GM19043 (cell line): ENCODE measurements at regions not wholly inside any gene's neighbourhood (a gene's known extent, or its start where the extent isn't known, plus 50 kb on each side); places are given as distances from the start of the nearest gene placed in this dataset.
"Not testable (repeated sequence)": the region's sequence is repeated elsewhere in the genome, so short reads cannot be mapped to it uniquely, and the experiment has no call there.

Experiments used
- ATAC-seq: cut with Tn5 transposase; IDR thresholded peaks from one replicate; pipeline ENCODE4 v1.9.1; 2021; ENCODE audit warnings: low read depth; ENCODE audit not compliant: unreplicated experiment

DNA sequence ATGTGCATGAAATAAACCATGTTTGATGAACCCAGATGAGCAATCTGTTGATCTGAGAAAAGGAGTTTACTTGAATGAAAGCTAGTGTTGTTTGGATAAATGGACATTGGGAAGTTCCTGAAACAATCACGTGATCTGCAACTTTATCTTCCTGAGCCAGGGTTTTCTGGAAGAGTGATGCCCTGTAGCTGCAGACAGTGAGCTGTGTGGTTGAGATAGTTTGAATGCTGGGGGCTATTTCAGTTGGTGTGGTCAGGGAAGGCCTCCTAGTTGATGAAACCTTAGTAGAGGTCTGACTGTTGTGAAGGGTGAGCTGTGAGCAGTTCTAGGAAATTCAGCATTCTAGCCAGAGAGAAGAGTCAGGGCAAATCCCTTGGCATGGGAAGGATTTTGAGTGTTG lies 643.7 kb downstream of the UTRN start:
- ATAC-seq, result no peak

DNA sequence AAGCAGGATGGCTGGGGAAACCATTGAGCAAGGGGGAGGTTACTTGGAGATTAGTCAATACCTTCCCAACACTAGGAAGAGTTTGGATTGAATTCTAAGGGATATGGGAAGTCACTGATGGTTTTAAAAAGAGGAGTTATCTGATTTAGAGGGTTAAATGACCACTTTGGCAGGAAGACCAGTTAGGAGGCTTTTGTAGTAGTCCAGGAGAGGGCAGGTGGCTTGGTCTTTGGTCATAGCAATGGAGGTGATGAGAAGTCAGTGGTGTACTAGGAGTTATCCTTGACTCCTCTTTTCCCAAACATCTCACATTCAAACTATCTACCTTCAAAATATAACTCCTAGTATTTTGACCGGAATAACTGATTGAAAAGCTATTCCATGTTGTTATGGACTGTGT lies 644.1 kb downstream of the UTRN start:
- no peak for ATAC-seq

DNA sequence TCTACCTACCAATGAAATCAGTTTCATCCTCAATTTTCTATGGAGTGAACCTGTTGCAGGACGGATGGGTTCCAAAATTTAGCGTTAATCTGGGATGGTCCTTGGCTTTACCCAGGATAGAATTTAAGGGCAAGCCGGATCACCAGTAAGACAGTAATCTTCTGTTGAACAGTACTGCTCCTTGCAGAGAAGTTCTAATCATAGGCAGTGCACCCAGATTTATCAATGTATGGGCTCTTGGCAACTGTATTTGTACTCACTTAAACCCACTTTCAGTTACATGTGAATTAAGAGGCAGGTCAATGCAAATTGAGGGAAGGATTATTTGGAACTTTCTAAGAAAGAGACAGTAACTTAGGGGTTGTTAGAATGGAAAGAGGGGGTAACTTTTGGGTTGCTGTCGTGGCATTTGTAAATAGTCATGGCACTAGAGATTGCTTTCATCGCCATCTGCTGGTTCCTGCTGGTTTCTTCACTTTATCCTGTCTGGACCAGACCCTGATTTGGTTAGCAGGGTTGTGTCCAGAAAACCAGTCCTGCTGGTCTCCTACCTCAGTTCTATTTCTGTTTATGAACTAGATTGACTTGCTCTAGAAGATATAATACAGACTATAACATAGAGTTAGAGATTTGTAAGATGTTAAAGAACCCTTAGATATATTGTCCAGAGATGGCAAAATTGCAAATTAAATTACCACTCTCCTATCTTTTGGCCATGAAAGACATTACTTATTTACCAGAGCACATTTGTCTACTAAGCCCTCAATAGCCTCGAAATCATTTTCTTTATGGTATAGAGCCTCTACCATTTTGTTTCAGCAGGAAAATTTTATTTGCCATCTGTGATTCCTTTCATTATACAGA lies 646.3 kb downstream of the UTRN start:
- ATAC-seq, result no peak

DNA sequence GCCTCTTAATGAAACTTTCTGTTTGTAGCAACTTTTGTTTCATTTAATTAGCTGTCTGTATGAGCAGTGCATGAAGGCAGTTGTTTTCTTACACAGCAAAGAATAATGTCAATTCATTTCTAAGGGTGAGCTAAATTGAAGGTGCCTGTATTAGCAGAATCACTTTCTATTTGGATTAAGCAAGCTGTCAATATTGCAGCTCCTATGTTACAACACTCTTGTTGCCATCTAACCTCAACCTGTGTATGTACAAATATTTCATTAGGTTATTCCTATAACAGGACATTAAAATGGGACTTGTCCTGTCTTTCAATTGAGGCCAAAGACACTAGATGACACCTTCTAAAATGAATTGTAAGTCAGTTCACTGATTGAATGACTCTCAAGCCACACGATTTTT lies 647.5 kb downstream of the UTRN start:
- ATAC-seq, result no peak

DNA sequence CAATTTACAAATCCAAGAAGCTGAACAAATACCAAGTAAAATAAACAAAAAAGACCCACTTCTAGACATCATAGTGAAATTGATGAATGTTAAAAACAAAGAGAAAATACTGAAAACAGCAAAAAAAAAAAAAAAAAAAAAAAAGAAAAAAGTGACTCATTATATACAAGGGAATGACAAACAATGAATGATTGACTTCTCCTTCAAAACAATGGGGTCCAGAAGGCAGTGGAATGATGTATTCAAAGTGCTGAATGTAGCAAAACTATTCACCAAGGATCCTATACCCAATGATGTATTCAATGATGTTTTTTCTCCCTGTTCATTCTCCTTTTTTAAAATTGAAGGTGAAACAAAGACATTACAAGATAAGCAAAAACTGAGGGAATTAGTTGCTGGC lies 650.0 kb downstream of the UTRN start:
- ATAC-seq, result no peak

- no peak for ATAC-seq
Measured at GRCh38 chr6:144935661-144936060, 650.5 kb downstream of the UTRN start.

GRCh38 chr6:144936764-144937163 lies 651.6 kb downstream of the UTRN start:
- ATAC-seq, result no peak

DNA sequence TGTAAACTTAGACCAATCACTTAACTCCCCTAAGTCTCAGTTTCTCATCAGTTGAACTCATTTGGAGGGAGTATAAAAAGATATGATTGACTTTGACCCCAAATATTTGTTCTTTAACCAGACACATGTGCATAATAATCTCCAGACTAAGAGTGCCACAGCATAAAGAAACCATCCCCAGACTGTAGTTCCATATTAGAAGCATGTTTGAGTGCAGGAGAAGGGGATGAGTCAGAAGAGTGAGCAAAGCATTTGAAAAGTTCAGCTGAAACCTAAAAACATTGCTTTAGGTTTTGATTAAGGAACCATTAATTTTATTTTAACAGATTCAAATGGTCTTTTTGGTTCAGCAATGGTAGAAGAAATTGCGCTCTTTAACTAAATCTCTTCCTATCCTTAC lies 654.8 kb downstream of the UTRN start:
- no peak for ATAC-seq

DNA sequence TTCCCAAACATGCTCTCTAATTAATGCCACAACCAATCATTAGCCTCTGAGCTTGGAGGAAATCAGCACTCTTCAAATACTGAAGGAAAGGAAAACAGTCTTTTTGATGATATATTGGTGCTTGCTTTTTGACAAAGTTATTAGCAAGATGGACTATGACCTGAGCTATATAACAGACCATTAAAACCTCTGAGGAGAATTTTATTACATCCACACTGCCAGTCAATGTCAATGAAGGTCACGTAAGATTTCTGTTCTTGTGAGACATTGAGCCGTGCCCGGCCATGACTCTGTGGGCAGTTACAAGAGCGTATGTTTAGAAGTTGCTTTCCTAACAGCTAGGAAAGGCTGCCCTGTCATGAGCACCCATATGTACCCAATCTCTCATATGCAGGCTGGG lies 659.0 kb downstream of the UTRN start:
- ATAC-seq, result no peak

DNA sequence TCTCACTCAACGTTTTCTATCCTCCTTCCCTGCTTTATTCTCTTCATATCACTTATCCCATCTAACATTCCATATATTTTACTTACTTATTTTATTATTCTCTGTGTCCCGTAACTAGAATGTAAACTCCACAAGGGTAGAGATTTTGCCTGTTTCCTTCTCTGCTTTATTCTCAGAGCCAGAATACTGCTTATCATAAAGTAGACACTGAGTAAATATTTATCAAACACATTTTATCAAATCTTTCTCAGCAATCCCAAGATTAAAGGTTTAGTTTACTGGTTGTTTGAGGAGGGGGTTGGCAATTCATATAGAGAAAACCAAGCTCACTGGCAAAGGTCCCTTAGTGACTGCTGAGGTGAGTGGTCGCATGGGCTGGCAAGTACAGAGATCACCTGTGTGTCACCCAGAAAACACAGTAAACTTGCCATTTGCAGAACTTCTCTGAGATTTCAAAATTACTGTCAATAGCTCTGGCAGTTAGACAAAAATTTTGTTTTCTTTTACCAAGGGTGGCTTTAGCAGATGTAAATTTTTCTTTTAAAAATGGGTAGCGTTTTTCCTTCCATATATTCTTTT lies 662.4 kb downstream of the UTRN start:
- ATAC-seq, result no peak

GRCh38 chr6:144951730-144952437 lies 666.7 kb downstream of the UTRN start:
- ATAC-seq, result no peak

- no peak for ATAC-seq
Measured at GRCh38 chr6:144952456-144953240, 667.5 kb downstream of the UTRN start.

DNA sequence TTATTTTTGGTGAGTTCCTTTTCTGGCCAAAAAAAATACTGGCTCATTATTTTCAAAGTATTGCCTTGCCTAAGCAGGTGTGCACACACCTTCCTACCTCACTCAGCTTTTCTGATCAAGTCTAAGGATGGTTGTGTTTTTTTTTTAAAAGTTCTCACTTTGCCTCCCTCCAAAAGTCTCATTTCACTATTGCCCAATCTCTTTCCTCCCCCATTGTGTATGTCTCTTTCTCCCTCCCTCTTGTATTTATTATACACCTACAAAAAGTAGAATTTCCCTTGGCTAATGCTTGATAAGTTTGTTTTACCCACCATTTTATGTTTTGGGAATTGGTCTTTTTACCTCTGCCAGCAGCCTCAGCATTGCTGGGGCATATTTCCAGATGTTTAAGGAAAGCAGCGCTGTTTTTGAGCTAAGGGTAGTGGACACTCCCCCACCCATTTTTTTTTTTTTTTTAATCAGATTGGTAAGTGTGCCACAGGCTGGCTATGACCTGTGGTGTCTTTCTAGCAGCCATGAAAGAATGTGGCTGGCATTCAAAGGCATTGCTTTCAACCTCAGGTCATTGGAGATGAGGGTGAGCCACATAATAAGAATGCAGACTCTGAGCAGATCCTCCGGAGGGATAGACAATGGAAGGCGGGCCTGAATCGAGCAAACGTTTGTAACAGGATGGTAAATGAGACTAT lies 668.6 kb downstream of the UTRN start:
- ATAC-seq, result no peak

DNA sequence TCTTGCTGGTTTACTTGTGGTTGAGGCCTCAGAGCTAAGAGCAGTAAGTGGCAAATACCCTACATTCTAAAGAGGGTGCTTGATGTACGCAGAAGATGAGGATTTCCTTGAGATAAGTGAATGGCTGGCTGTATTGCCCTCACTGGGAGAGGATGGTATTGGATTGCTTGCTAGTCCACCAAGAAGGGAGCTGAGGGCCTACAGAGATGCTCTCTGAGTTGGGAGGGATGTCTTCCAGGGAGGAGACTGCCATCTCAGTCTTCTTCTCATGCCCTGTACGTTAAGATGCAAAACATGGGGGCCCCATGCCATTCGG lies 669.1 kb downstream of the UTRN start:
- no peak for ATAC-seq

GRCh38 chr6:144955392-144955791 lies 670.3 kb downstream of the UTRN start:
- ATAC-seq, result no peak

DNA sequence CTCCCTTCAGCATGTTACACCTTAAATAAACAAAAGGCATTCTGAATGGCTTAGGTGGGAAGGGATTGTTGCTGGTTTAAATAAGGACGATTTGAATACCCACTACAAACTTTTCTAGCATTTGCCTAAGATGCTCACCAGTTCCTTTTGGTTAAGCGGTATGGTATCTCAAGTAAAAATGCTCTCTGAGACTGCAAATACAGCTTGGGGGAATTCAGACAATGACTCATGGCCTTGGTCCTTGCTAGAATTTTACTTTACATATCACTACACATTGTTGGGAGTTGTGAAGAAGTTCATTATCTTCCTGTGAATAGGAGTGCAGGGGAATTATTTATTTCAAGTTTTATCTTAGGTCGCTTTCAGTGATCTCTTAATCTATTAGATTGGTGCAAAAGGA lies 670.7 kb downstream of the UTRN start:
- ATAC-seq, result no peak

DNA sequence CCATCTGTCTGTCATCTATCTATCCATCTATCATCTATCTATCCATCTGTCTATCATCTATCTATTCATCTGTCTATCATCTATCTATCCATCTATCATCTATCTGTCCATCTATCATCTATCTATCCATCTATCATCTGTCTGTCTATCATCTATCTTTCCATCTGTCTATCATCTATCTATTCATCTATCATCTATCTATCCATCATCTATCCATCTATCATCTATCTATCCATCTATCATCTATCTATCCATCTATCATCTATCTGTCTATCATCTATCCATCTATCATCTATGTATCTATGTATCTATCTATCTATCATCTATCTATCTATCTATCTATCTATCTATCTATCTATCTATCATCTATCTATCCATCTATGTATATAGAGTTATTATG lies 671.6 kb downstream of the UTRN start:
- ATAC-seq, result not testable (repeated sequence)

GRCh38 chr6:144957236-144957937 lies 672.3 kb downstream of the UTRN start:
- no peak for ATAC-seq

DNA sequence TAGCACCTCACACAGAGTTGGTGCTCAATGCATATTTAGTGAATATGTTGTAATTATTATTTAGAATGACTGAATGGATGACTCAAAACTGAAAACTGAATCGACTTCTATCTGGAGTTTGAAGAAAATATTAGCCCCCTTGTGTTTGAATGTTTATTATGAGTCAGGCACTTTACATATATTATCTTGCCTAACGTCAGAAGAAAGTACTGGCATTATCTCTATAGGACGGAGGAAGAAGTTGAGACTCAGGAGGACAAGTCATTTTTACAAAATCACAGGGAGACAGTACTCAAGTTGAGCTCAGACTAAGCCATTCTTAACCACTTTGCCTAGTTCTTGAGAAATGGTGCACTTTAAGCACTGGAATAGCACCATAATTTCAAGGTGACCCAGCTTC lies 684.0 kb downstream of the UTRN start:
- no peak for ATAC-seq
